Stomach (tissue), 8 donors: ENCODE measurements at regions not wholly inside any gene's neighbourhood (a gene's known extent, or its start where the extent isn't known, plus 50 kb on each side); places are given as distances from the start of the nearest gene placed in this dataset.

ENCODE experiments used
- DNase-seq, 2 donors: peaks; one replicate each; pipeline versions ENCODE4 v3.0.0 to v3.0.0-alpha.2; 2013 to 2019
- H3K27ac ChIP-seq, 5 donors: fragments of 200-600 bp in 4 of 5; sonication (generic) in 4 of 5; one replicate each; pipeline ENCODE4 v1.5.1; 2013 to 2019; ENCODE audit warnings: mild to moderate bottlenecking in 1 of 5, moderate library complexity in 1 of 5
- H3K27me3 ChIP-seq, 3 donors: fragments of 200-600 bp; sonication (generic); one replicate each; pipeline ENCODE4 v1.5.1; 2017 to 2019; ENCODE audit warnings: mixed run types in 1 of 3
- H3K36me3 ChIP-seq, 4 donors: fragments of 200-600 bp; sonication (generic); 1 replicate in 3 of 4; 2 replicates in 1 of 4; pipeline ENCODE4 v1.5.1; 2016 to 2019
- H3K4me1 ChIP-seq, 4 donors: fragments of 200-600 bp; sonication (generic); one replicate each; pipeline ENCODE4 v1.5.1; 2016 to 2019
- H3K4me3 ChIP-seq, 4 donors: fragments of 200-600 bp; sonication (generic) in 3 of 4; one replicate each; pipeline ENCODE4 v1.5.1; 2016 to 2019; ENCODE audit warnings: mild to moderate bottlenecking in 1 of 4
- H3K9me3 ChIP-seq, 4 donors: fragments of 200-600 bp; sonication (generic); one replicate each; pipeline ENCODE4 v1.5.1; 2016 to 2019
- CTCF ChIP-seq, 7 experiments: fragments of 450-650 bp in 4 of 7; fragments of 200-600 bp in 3 of 7; sonication (generic) in 3 of 7; IDR thresholded peaks; one replicate each; pipeline ENCODE4 v1.5.1; 2016 to 2019; ENCODE audit warnings: antibody characterized with exemption in 7 of 7, control low read depth in 2 of 7, mild to moderate bottlenecking in 1 of 7
- EP300 ChIP-seq: sonication (generic); formaldehyde crosslinking; IDR thresholded peaks from one replicate; pipeline ENCODE4 v1.6.1; 2017; ENCODE audit warnings: antibody characterized with exemption
- POLR2A ChIP-seq, 4 donors: fragments of 450-650 bp; IDR thresholded peaks; one replicate each; pipeline ENCODE4 v1.6.1; 2016; ENCODE audit warnings: antibody characterized with exemption in 4 of 4, control low read depth in 2 of 4, mild to moderate bottlenecking in 1 of 4, moderate library complexity in 1 of 4
- POLR2AphosphoS5 ChIP-seq, 3 donors: sonication (generic); formaldehyde crosslinking; IDR thresholded peaks; one replicate each; pipeline ENCODE4 v1.6.1; 2016; ENCODE audit warnings: antibody characterized with exemption in 3 of 3
- WGBS, 5 donors: extraction: QIAGEN DNeasy Blood & Tissue Kit in 3 of 5; methylation state at CpG; one replicate each; pipeline versions ENCODE4 v1.1.5 to v1.1.7; 2013 to 2018; 5-methylcytosine and 5-hydroxymethylcytosine counted together
- intact Hi-C: fragments of 100-400 bp; cut with DNase I; formaldehyde crosslinking; loops from one replicate; pipeline ENCODE4 v1.15.1; 2023; ENCODE audit warnings: low total_unique reads
- donor health status: healthy with polysubstance abuse.
- donor health status: Bipolar disorder and iron deficiency.
- donor health status: healthy.

GRCh38 chr12:46574847-46575246 lies 202.3 kb upstream of the SLC38A2 start:
- TF ChIP-seq CTCF (IDR thresholded peaks at IDR 0.05): no peak
- no peak for TF ChIP-seq POLR2A (IDR thresholded peaks at IDR 0.05)
- TF ChIP-seq EP300: no peak
- TF ChIP-seq POLR2AphosphoS5 (IDR thresholded peaks at IDR 0.05): no peak
- no peak overlapping the region for H3K4me3 ChIP-seq
- H3K9me3 ChIP-seq: no peaks in the 10 kb centered on the region
- 49 to 63% (median 61%) methylated on average over 2 of the region's 2 CpGs for WGBS, 5 donors
- intact Hi-C loops: no loop called here
- no peak overlapping the region for H3K27ac ChIP-seq
- peak in 1 of 2 donors; percentile 42 for DNase-seq
- H3K4me1 ChIP-seq: peaks cover 0 to 9% (median 0%) of the 10 kb centered on the region in 4 donors
- H3K36me3 ChIP-seq: no peaks in the 10 kb centered on the region
- no peaks in the 10 kb centered on the region for H3K27me3 ChIP-seq

- no peaks in the 10 kb centered on the region for H3K36me3 ChIP-seq
- peaks cover 0 to 9% (median 0%) of the 10 kb centered on the region in 4 donors for H3K4me1 ChIP-seq
- no peaks in the 10 kb centered on the region for H3K27me3 ChIP-seq
- intact Hi-C loops: no loop called here
- DNase-seq: no peak
- 70 to 95% (median 94%) methylated on average over 1 of the region's 1 CpG for WGBS, 5 donors
- peaks cover 2 to 8% (median 3%) of the 10 kb centered on the region in 4 donors for H3K9me3 ChIP-seq
- no peak for TF ChIP-seq CTCF (IDR thresholded peaks at IDR 0.05)
- TF ChIP-seq POLR2AphosphoS5 (IDR thresholded peaks at IDR 0.05): no peak
- TF ChIP-seq EP300: no peak
- TF ChIP-seq POLR2A (IDR thresholded peaks at IDR 0.05): no peak
- H3K27ac ChIP-seq: no peak overlapping the region
- no peak overlapping the region for H3K4me3 ChIP-seq
These were observed 200.7 kb upstream of the SLC38A2 start for GRCh38 chr12:46573347-46573658.

GRCh38 chr12:46572644-46573346 lies 200.2 kb upstream of the SLC38A2 start:
- Histone ChIP-seq H3K4me3 (no peak overlapping the region), H3K9me3 (peaks cover 3 to 13% (median 7%) of the 10 kb centered on the region in 4 donors), H3K27ac (no peak overlapping the region), H3K4me1 (peaks cover 0 to 9% (median 0%) of the 10 kb centered on the region in 4 donors), H3K27me3 (no peaks in the 10 kb centered on the region), H3K36me3 (no peaks in the 10 kb centered on the region)
- TF ChIP-seq EP300 (no peak), CTCF (IDR thresholded peaks at IDR 0.05) (no peak), POLR2AphosphoS5 (IDR thresholded peaks at IDR 0.05) (no peak), POLR2A (IDR thresholded peaks at IDR 0.05) (no peak)
- no peak for DNase-seq
- 83 to 98% (median 92%) methylated on average over 2 of the region's 2 CpGs for WGBS, 5 donors
- intact Hi-C loops: no loop called here

GRCh38 chr12:46571608-46572007 lies 199.0 kb upstream of the SLC38A2 start:
- intact Hi-C loops: no loop called here
- TF ChIP-seq POLR2A (IDR thresholded peaks at IDR 0.05) (no peak), POLR2AphosphoS5 (IDR thresholded peaks at IDR 0.05) (no peak), EP300 (no peak), CTCF (IDR thresholded peaks at IDR 0.05) (no peak)
- DNase-seq: no peak
- Histone ChIP-seq H3K4me3 (no peak overlapping the region), H3K27me3 (no peaks in the 10 kb centered on the region), H3K27ac (no peak overlapping the region), H3K36me3 (no peaks in the 10 kb centered on the region), H3K4me1 (peaks cover 0 to 9% (median 0%) of the 10 kb centered on the region in 4 donors), H3K9me3 (peaks cover 3 to 24% (median 12%) of the 10 kb centered on the region in 4 donors)
- 85 to 91% (median 89%) methylated on average over 3 of the region's 3 CpGs for WGBS, 5 donors
